IMR-90 (cell line): ENCODE measurements at regions not wholly inside any gene's neighbourhood (a gene's known extent, or its start where the extent isn't known, plus 50 kb on each side); places are given as distances from the start of the nearest gene placed in this dataset.

Source experiments
- ATAC-seq: fragments of 200-7000 bp; cut with Tn5 transposase; 2 replicates; pipeline ENCODE4 v1.9.1; 2020; ENCODE audit warnings: low read depth, mild to moderate bottlenecking, moderate library complexity
- BruUV-seq: library from RNA; stranded (reverse); fragments of 400-500 nt; replicated peaks from 2 replicates; lab custom pipeline; 2021; lab: Mats Ljungman, UMichigan
- CTCF ChIA-PET: fragments of 300-600 bp; formaldehyde crosslinking; extraction: SDS; loops from one replicate; lab custom pipeline; 2021; ENCODE audit warnings: antibody characterized with exemption; lab: Yijun Ruan, JAX
- POLR2A ChIA-PET: fragments of 300-600 bp; sonication (Branson Sonifier 250); formaldehyde crosslinking; loops from one replicate; lab custom pipeline; 2022; ENCODE audit warnings: antibody characterized with exemption; ENCODE audit not compliant: unreplicated experiment; lab: Charles Lee
- DNase-seq: peaks from one replicate; pipeline ENCODE4 v3.0.0; 2013
- H2AFZ ChIP-seq: replicated peaks from 2 replicates; pipeline ENCODE3; 2013; ENCODE audit warnings: low read length, mild to moderate bottlenecking; ENCODE audit not compliant: poor library complexity
- H2AK5ac ChIP-seq: 2 replicates; pipeline ENCODE4 v1.6.1; 2013; ENCODE audit warnings: low read depth, low read length, inconsistent platforms
- H2AK9ac ChIP-seq: replicated peaks from 2 replicates; pipeline ENCODE3; 2013; ENCODE audit warnings: mild to moderate bottlenecking, low read depth, low read length, moderate library complexity; ENCODE audit not compliant: poor library complexity
- H2BK120ac ChIP-seq: 2 replicates; pipeline ENCODE4 v1.6.1; 2013; ENCODE audit warnings: low read depth, low read length, inconsistent platforms
- H2BK15ac ChIP-seq: 3 replicates; pipeline ENCODE4 v1.6.1; 2013; ENCODE audit warnings: low read depth, low read length, inconsistent platforms
- H2BK20ac ChIP-seq: 2 replicates; pipeline ENCODE4 v1.6.1; 2013; ENCODE audit warnings: low read depth, mild to moderate bottlenecking, inconsistent platforms, low read length, moderate library complexity
- H2BK5ac ChIP-seq: 2 replicates; pipeline ENCODE4 v1.6.1; 2013; ENCODE audit warnings: mild to moderate bottlenecking, low read depth, low read length, inconsistent platforms; ENCODE audit not compliant: poor library complexity, severe bottlenecking
- H3K14ac ChIP-seq: replicated peaks from 2 replicates; pipeline ENCODE4 v1.6.1; 2013; ENCODE audit warnings: low read depth, low read length, inconsistent platforms
- H3K18ac ChIP-seq: 2 replicates; pipeline ENCODE4 v1.6.1; 2013; ENCODE audit warnings: low read depth, low read length, control low read depth
- H3K23ac ChIP-seq: 2 replicates; pipeline ENCODE4 v1.6.1; 2013; ENCODE audit warnings: low read depth, low read length, inconsistent platforms
- H3K27ac ChIP-seq: 2 replicates; pipeline ENCODE4 v1.5.1; 2013; ENCODE audit warnings: mild to moderate bottlenecking, control low read depth, low read length; ENCODE audit not compliant: insufficient read depth
- H3K27me3 ChIP-seq: 2 replicates; pipeline ENCODE4 v1.6.1; 2013; ENCODE audit warnings: low read length; ENCODE audit not compliant: control insufficient read depth, insufficient read depth
- H3K36me3 ChIP-seq: 2 replicates; pipeline ENCODE4 v1.6.1; 2013; ENCODE audit warnings: low read length, mixed read lengths; ENCODE audit not compliant: control insufficient read depth, insufficient read depth
- H3K4ac ChIP-seq: 2 replicates; pipeline ENCODE4 v1.6.1; 2013; ENCODE audit warnings: low read depth, low read length, inconsistent platforms
- H3K4me1 ChIP-seq: 2 replicates; pipeline ENCODE4 v1.6.1; 2013; ENCODE audit warnings: low read length, mixed read lengths; ENCODE audit not compliant: control insufficient read depth, insufficient read depth
- H3K4me2 ChIP-seq: 2 replicates; pipeline ENCODE4 v1.6.1; 2013; ENCODE audit warnings: low read depth, mild to moderate bottlenecking, control low read depth, low read length, moderate library complexity
- H3K4me3 ChIP-seq: 2 replicates; pipeline ENCODE4 v1.5.1; 2013; ENCODE audit warnings: low read depth, mild to moderate bottlenecking, control low read depth, low read length, moderate library complexity; ENCODE audit not compliant: insufficient read depth
- H3K56ac ChIP-seq: 2 replicates; pipeline ENCODE4 v1.6.1; 2013; ENCODE audit warnings: low read length, inconsistent platforms; ENCODE audit not compliant: insufficient read depth; ENCODE audit errors: extremely low read depth
- H3K79me1 ChIP-seq, 2 experiments: 2 replicates each; pipeline ENCODE4 v1.6.1; 2013; ENCODE audit warnings: low read length in 2 of 2, inconsistent platforms in 1 of 2, low read depth in 1 of 2
- H3K9ac ChIP-seq: 2 replicates; pipeline ENCODE4 v1.6.1; 2013; ENCODE audit warnings: low read depth, low read length, control low read depth
- H3K9me1 ChIP-seq: 2 replicates; pipeline ENCODE4 v1.6.1; 2013; ENCODE audit warnings: low read length, inconsistent platforms; ENCODE audit not compliant: insufficient read depth
- H3K9me3 ChIP-seq: 2 replicates; pipeline ENCODE4 v1.6.1; 2013; ENCODE audit warnings: low read length; ENCODE audit not compliant: control insufficient read depth, insufficient read depth
- H4K20me1 ChIP-seq: 2 replicates; pipeline ENCODE4 v1.6.1; 2013; ENCODE audit warnings: low read length, inconsistent platforms; ENCODE audit not compliant: insufficient read depth
- H4K5ac ChIP-seq: 2 replicates; pipeline ENCODE4 v1.6.1; 2013; ENCODE audit warnings: mild to moderate bottlenecking, low read depth, low read length, control low read depth
- H4K8ac ChIP-seq, 2 experiments: 2 replicates each; pipeline ENCODE4 v1.6.1; 2013; ENCODE audit warnings: low read depth in 2 of 2, low read length in 2 of 2, control low read depth in 1 of 2, inconsistent platforms in 1 of 2
- H4K91ac ChIP-seq: 2 replicates; pipeline ENCODE4 v1.6.1; 2013; ENCODE audit warnings: low read depth, low read length, inconsistent platforms; ENCODE audit not compliant: insufficient read depth
- BHLHE40 ChIP-seq: fragments of 150-350 bp; IDR thresholded peaks from 2 replicates; pipeline ENCODE4 v1.6.1; 2016; ENCODE audit warnings: mild to moderate bottlenecking, low read depth, low read length
- CEBPB ChIP-seq: IDR thresholded peaks from 2 replicates; pipeline ENCODE4 v1.6.1; 2012; ENCODE audit warnings: low read depth, low read length, improper control_type of control experiment
- CHD1 ChIP-seq: IDR thresholded peaks from 2 replicates; pipeline ENCODE4 v1.6.1; 2012; ENCODE audit warnings: low read depth, low read length, improper control_type of control experiment
- FOS ChIP-seq: fragments of 150-350 bp; IDR thresholded peaks from 2 replicates; pipeline ENCODE4 v1.6.1; 2016; ENCODE audit warnings: low read depth, low read length
- MAFK ChIP-seq: IDR thresholded peaks from 2 replicates; pipeline ENCODE4 v1.6.1; 2012; ENCODE audit warnings: low read depth, low read length, improper control_type of control experiment
- MAZ ChIP-seq: IDR thresholded peaks from 2 replicates; pipeline ENCODE4 v1.6.1; 2012; ENCODE audit warnings: low read depth, mild to moderate bottlenecking, low read length, improper control_type of control experiment, moderate library complexity, borderline replicate concordance
- MXI1 ChIP-seq: IDR thresholded peaks from 2 replicates; pipeline ENCODE4 v1.6.1; 2012; ENCODE audit warnings: low read depth, mild to moderate bottlenecking, low read length, moderate library complexity, borderline replicate concordance
- NFE2L2 ChIP-seq: fragments of 150-350 bp; IDR thresholded peaks from 2 replicates; pipeline ENCODE4 v1.6.1; 2016; ENCODE audit warnings: low read depth, mild to moderate bottlenecking, low read length
- POLR2A ChIP-seq: IDR thresholded peaks from 2 replicates; pipeline ENCODE4 v1.6.1; 2012; ENCODE audit warnings: mild to moderate bottlenecking, low read depth, low read length
- RAD21 ChIP-seq: IDR thresholded peaks from 2 replicates; pipeline ENCODE4 v1.6.1; 2012; ENCODE audit warnings: low read length, improper control_type of control experiment
- RCOR1 ChIP-seq: IDR thresholded peaks from 2 replicates; pipeline ENCODE4 v1.6.1; 2012; ENCODE audit warnings: mild to moderate bottlenecking, low read length, improper control_type of control experiment; ENCODE audit not compliant: insufficient replicate concordance
- RFX5 ChIP-seq: IDR thresholded peaks from 2 replicates; pipeline ENCODE4 v1.8.0; 2012; ENCODE audit warnings: low read depth, mild to moderate bottlenecking, low read length, moderate library complexity
- SMC3 ChIP-seq: fragments of 150-350 bp; IDR thresholded peaks from 2 replicates; pipeline ENCODE4 v1.6.1; 2016; ENCODE audit warnings: low read depth, mild to moderate bottlenecking, antibody characterized with exemption, low read length, moderate library complexity
- WGBS, 2 experiments: methylation state at CpG; one replicate each; pipeline versions ENCODE4 v1.1.5 to v1.1.7; 2013; ENCODE audit warnings: missing lambda C conversion rate in 2 of 2; ENCODE audit not compliant: insufficient read length in 1 of 2; ENCODE audit errors: extremely low coverage in 2 of 2; 5-methylcytosine and 5-hydroxymethylcytosine counted together
- dilution Hi-C: fragments of 300-500 bp; cut with HindIII; formaldehyde crosslinking; loops from one replicate; pipeline ENCODE4 v1.14.3; 2018; ENCODE audit warnings: low sequenced_read_pairs; ENCODE audit not compliant: unreplicated experiment
- in situ Hi-C: fragments of 300-500 bp; cut with MboI; formaldehyde crosslinking; loops from 3 replicates; pipeline ENCODE4 v1.14.3; 2019; ENCODE audit warnings: low sequenced_read_pairs, inconsistent platforms, mixed read lengths
- intact Hi-C: fragments of 100-400 bp; cut with micrococcal nuclease; formaldehyde crosslinking; loops from 2 replicates; pipeline ENCODE4 v1.10.0; 2022
- TF ChIP-seq, protein P1 (sequence below): fragments of 150-350 bp; IDR thresholded peaks from 2 replicates; pipeline ENCODE4 v1.6.1; 2017; ENCODE audit warnings: mild to moderate bottlenecking, antibody characterized with exemption, low read length, low read depth
- TF ChIP-seq, protein P2 (sequence below): fragments of 150-350 bp; IDR thresholded peaks from 2 replicates; pipeline ENCODE4 v1.6.1; 2016; ENCODE audit warnings: low read depth, mild to moderate bottlenecking, low read length, moderate library complexity, borderline replicate concordance
- TF ChIP-seq, protein P3 (sequence below): conservative IDR thresholded peaks from 2 replicates; pipeline ENCODE4 v1.5.1; 2012; ENCODE audit warnings: mild to moderate bottlenecking, low read depth, low read length, improper control_type of control experiment

DNA sequence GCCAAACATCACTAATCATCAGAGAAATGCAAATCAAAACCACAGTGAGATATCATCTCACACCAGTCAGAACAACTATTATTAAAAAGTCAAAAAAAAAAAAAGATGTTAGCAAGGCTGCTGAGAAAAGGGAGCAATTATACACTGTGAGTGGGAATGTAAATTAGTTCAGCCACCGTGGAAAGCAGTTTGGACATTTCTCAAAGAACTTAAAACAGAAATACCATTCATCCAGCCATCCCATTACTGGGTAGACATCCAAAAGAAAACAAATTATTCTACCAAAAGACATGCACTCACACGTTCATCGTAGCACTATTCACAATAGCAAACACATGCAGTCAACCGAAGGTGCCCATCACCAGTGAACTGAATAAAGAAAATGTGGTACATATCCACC, 213.9 kb downstream of the TTLL2 start:
- Histone ChIP-seq H3K9ac (no peak overlapping the region), H2BK5ac (no peak overlapping the region), H4K91ac (no peak overlapping the region), H2BK120ac (no peak overlapping the region), H3K36me3 (no peaks in the 10 kb centered on the region), H3K18ac (no peak overlapping the region), H4K20me1 (no peaks in the 10 kb centered on the region), H4K5ac (no peak overlapping the region), H2AK9ac (no peak overlapping the region), H2AK5ac (no peak overlapping the region), H3K4me2 (no peak overlapping the region), H3K23ac (no peak overlapping the region), H3K56ac (no peak overlapping the region), H3K27me3 (no peaks in the 10 kb centered on the region), H3K4me1 (no peaks in the 10 kb centered on the region), H3K4ac (no peak overlapping the region), H3K9me3 (peaks cover 8% of the 10 kb centered on the region; the same call in 1 of the 2 replicates), H3K27ac (no peak overlapping the region), H3K14ac (no peak overlapping the region), H3K79me1 (no peaks in the 10 kb centered on the region), H2BK20ac (no peak overlapping the region), H2BK15ac (no peak overlapping the region), H3K4me3 (no peak overlapping the region), H4K8ac (no peak overlapping the region), H2AFZ (no peak overlapping the region), H3K9me1 (no peaks in the 10 kb centered on the region)
- DNase-seq (no peak), ATAC-seq (no peak)
- TF ChIP-seq POLR2A (no peak), RAD21 (no peak), MAZ (no peak), CHD1 (no peak), SMC3 (no peak), RFX5 (no peak), NFE2L2 (no peak), RCOR1 (no peak), FOS (no peak), MAFK (no peak), BHLHE40 (no peak), CEBPB (no peak), MXI1 (no peak)
- TF ChIP-seq, protein P1, sequence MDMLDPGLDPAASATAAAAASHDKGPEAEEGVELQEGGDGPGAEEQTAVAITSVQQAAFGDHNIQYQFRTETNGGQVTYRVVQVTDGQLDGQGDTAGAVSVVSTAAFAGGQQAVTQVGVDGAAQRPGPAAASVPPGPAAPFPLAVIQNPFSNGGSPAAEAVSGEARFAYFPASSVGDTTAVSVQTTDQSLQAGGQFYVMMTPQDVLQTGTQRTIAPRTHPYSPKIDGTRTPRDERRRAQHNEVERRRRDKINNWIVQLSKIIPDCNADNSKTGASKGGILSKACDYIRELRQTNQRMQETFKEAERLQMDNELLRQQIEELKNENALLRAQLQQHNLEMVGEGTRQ, result no peak
- TF ChIP-seq, protein P2, sequence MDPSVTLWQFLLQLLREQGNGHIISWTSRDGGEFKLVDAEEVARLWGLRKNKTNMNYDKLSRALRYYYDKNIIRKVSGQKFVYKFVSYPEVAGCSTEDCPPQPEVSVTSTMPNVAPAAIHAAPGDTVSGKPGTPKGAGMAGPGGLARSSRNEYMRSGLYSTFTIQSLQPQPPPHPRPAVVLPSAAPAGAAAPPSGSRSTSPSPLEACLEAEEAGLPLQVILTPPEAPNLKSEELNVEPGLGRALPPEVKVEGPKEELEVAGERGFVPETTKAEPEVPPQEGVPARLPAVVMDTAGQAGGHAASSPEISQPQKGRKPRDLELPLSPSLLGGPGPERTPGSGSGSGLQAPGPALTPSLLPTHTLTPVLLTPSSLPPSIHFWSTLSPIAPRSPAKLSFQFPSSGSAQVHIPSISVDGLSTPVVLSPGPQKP, result no peak
- TF ChIP-seq, protein P3, sequence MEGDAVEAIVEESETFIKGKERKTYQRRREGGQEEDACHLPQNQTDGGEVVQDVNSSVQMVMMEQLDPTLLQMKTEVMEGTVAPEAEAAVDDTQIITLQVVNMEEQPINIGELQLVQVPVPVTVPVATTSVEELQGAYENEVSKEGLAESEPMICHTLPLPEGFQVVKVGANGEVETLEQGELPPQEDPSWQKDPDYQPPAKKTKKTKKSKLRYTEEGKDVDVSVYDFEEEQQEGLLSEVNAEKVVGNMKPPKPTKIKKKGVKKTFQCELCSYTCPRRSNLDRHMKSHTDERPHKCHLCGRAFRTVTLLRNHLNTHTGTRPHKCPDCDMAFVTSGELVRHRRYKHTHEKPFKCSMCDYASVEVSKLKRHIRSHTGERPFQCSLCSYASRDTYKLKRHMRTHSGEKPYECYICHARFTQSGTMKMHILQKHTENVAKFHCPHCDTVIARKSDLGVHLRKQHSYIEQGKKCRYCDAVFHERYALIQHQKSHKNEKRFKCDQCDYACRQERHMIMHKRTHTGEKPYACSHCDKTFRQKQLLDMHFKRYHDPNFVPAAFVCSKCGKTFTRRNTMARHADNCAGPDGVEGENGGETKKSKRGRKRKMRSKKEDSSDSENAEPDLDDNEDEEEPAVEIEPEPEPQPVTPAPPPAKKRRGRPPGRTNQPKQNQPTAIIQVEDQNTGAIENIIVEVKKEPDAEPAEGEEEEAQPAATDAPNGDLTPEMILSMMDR, result no peak
- dilution Hi-C loops, result no loop called here
- CTCF ChIA-PET, result no interaction called here
- BruUV-seq, result no TSS peak
- POLR2A ChIA-PET, result no interaction called here
- intact Hi-C loops, result no loop called here
- in situ Hi-C loops, result no loop called here
- WGBS, 2 experiments, result no CpG with 5 or more reads among the region's 4 CpGs
